ENCODE measurements at regions not wholly inside any gene's neighbourhood (a gene's known extent, or its start where the extent isn't known, plus 50 kb on each side); places are given as distances from the start of the nearest gene placed in this dataset.

DNA sequence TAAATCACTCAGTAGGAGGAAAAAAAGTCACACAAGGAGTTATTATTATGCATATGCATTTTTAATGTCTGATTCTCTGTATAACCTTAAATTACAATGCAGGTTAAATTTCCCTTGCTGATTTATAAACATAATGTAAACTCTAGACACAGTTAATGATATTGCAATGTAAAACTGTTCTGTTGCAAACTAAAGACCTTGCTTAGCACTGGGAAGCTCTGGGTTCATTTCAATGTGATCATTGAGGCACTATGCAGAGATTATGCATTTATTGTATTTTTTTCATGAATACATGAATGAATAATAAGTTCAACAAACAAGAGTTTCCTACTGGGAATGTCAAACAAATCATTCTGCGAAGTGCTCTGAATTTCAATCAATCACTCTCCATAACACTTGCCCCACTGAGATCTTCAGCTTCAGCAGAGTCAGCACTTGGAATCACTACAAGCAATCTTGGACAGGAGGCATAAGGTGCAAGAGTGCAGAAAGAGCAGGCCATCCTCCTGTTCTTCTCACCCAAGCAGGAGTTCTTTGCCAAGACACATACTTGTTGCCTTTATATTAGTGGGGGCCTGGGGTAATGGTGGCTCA lies 232.1 kb downstream of the CSNK1G3 start:
- TF ChIP-seq, protein P1, sequence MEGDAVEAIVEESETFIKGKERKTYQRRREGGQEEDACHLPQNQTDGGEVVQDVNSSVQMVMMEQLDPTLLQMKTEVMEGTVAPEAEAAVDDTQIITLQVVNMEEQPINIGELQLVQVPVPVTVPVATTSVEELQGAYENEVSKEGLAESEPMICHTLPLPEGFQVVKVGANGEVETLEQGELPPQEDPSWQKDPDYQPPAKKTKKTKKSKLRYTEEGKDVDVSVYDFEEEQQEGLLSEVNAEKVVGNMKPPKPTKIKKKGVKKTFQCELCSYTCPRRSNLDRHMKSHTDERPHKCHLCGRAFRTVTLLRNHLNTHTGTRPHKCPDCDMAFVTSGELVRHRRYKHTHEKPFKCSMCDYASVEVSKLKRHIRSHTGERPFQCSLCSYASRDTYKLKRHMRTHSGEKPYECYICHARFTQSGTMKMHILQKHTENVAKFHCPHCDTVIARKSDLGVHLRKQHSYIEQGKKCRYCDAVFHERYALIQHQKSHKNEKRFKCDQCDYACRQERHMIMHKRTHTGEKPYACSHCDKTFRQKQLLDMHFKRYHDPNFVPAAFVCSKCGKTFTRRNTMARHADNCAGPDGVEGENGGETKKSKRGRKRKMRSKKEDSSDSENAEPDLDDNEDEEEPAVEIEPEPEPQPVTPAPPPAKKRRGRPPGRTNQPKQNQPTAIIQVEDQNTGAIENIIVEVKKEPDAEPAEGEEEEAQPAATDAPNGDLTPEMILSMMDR (IDR thresholded peaks at IDR 0.05): no peak
- TF ChIP-seq POLR2A (IDR thresholded peaks at IDR 0.05): no peak
- 93 to 100% (median 99%) methylated on average over 1 of the region's 1 CpG for WGBS, 4 donors
- ATAC-seq (no peak), DNase-seq (no peak)
- intact Hi-C loops (cut with DNase I): no loop called here
- no peaks in the 10 kb centered on the region for H3K36me3 ChIP-seq
- H3K4me3 ChIP-seq: no peak overlapping the region
- peaks cover 0 to 6% (median 0%) of the 10 kb centered on the region in 12 donors for H3K9me3 ChIP-seq
- no peaks in the 10 kb centered on the region for H3K4me1 ChIP-seq
- no peak overlapping the region for H3K27ac ChIP-seq
- H3K27me3 ChIP-seq: no peaks in the 10 kb centered on the region

DNA sequence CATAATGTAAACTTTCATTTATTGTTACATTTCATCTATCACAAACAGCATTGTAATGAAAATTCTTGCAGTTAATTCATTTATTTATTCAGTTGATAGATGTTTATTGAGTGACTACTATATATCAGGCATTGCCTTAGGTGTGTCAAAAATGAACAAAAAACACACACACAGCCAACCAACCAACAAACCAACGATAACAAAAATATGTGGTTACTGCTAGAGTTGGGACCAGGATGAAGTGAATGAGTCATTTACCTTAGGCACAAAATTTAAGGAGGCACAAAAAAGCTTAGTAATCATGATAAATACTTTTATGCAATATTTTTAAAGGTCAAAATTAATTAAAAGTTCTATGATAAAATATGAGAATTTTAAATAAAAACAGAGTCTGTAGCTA lies 223.4 kb downstream of the CSNK1G3 start:
- 83 to 88% (median 85%) methylated on average over 1 of the region's 1 CpG for WGBS, 4 donors

DNA sequence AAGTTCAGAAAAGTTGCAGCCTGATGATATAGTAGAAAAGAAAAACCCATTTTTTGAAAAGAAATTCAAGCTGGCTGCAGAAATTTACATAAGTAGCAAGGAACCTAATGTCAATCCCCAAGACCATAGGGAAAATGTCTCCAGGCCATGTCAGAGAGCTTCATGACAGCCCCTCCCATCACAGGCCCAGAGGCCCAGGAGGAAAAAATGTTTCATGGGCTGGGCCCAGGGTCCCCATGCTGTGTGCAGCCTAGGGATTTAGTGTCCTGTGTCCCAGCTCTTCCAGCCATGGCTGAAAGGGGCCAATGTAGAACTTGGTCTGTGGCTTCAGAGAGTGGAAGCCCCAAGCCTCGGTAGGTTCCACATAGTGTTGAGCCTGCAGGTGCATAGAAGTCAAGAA lies 220.3 kb downstream of the CSNK1G3 start:
- no peak overlapping the region for H3K27ac ChIP-seq
- 94 to 100% (median 96%) methylated on average over 1 of the region's 1 CpG; no CpG with 5 or more reads in 1 of the 4 donors for WGBS, 4 donors
- DNase-seq: no peak
- intact Hi-C loops (cut with DNase I): no loop called here
- no peaks in the 10 kb centered on the region for H3K27me3 ChIP-seq
- no peak overlapping the region for H3K4me3 ChIP-seq
- ATAC-seq: no peak
- H3K4me1 ChIP-seq: no peaks in the 10 kb centered on the region
- H3K9me3 ChIP-seq: peaks cover 0 to 35% (median 11%) of the 10 kb centered on the region in 12 donors
- TF ChIP-seq, protein P1 (IDR thresholded peaks at IDR 0.05): no peak
- no peak for TF ChIP-seq POLR2A (IDR thresholded peaks at IDR 0.05)
- no peaks in the 10 kb centered on the region for H3K36me3 ChIP-seq

More for the DNA sequence above, 223.4 kb downstream of the CSNK1G3 start:
- TF ChIP-seq POLR2A (IDR thresholded peaks at IDR 0.05): no peak
- TF ChIP-seq, protein P1 (IDR thresholded peaks at IDR 0.05): no peak
- H3K27ac ChIP-seq: no peak overlapping the region
- DNase-seq: no peak
- H3K4me3 ChIP-seq: no peak overlapping the region
- H3K27me3 ChIP-seq: no peaks in the 10 kb centered on the region
- peaks cover 0 to 30% (median 9%) of the 10 kb centered on the region in 12 donors for H3K9me3 ChIP-seq
- ATAC-seq: no peak
- H3K4me1 ChIP-seq: no peaks in the 10 kb centered on the region
- intact Hi-C loops (cut with DNase I): no loop called here
- no peaks in the 10 kb centered on the region for H3K36me3 ChIP-seq

DNA sequence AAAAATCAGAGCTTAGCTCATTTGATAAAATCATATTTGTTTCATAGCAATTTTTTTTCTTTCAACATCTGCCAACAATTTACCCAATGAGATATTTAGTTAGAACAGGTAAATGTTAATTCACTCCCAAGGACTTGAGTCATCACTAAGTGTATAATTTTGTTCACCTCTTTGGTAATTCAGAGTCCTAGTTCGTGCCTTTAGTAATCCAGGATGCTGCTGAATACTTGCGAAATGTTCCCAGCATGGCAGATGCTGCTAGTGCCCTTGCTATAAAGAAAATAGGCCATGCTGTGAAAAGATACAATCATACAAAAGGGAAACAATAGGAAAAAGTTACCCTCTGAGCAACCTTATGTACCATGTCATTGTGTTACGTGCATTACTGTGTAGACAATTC lies 210.5 kb downstream of the CSNK1G3 start:
- peaks cover 0 to 5% (median 0%) of the 10 kb centered on the region in 12 donors for H3K4me1 ChIP-seq
- ATAC-seq: no peak
- no peaks in the 10 kb centered on the region for H3K36me3 ChIP-seq
- TF ChIP-seq, protein P1 (IDR thresholded peaks at IDR 0.05): no peak
- no peak for TF ChIP-seq POLR2A (IDR thresholded peaks at IDR 0.05)
- no peak overlapping the region for H3K27ac ChIP-seq
- intact Hi-C loops (cut with DNase I): no loop called here
- 64 to 84% (median 66%) methylated on average over 3 of the region's 3 CpGs for WGBS, 4 donors
- peaks cover 0 to 12% (median 0%) of the 10 kb centered on the region in 12 donors for H3K9me3 ChIP-seq
- H3K27me3 ChIP-seq: no peaks in the 10 kb centered on the region
- H3K4me3 ChIP-seq: no peak overlapping the region
- DNase-seq: no peak
